ENCODE measurements at regions not wholly inside any gene's neighbourhood (a gene's known extent, or its start where the extent isn't known, plus 50 kb on each side); places are given as distances from the start of the nearest gene placed in this dataset.
"Not testable (repeated sequence)": the region's sequence is repeated elsewhere in the genome, so short reads cannot be mapped to it uniquely, and the experiment has no call there.

DNA sequence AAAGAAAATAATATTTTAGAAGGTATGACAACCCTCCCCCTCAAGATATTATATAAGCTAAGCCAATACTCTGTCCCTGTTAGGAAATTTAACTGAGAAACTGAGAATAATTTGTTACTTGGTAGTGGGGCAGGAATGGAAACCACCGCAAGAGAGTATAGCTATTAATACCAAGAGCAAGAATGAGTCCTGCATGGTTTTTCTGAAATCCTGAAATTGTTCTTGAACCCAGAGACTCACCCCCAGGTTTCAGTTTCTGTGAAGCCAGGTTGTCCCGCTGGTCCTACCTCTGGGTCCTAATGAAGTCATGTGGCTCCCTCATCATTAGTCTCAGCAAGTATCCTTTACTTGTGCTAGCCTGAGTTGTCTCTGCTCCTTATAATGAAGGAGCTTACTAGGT, 671.0 kb upstream of the ACVR2A start:
- DNase-seq: no peak

DNA sequence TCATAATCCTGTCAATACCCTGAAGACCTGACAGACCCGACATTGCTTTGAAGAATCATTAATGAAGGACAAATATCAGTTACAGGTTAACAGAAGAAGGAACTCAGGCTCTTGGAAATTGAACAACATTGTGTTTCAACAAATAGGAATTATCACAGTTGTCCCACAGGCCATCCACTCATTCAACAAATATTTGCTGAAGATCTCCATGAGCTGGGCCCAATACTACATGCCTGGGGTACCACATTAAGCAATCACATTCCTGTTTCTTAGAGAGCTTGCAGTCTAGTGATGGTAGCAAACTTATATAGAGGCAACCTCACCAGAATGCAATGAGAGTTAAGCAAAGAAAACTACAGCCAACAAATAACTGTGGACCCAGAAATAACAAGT, 671.6 kb upstream of the ACVR2A start:
- no peak for DNase-seq

DNA sequence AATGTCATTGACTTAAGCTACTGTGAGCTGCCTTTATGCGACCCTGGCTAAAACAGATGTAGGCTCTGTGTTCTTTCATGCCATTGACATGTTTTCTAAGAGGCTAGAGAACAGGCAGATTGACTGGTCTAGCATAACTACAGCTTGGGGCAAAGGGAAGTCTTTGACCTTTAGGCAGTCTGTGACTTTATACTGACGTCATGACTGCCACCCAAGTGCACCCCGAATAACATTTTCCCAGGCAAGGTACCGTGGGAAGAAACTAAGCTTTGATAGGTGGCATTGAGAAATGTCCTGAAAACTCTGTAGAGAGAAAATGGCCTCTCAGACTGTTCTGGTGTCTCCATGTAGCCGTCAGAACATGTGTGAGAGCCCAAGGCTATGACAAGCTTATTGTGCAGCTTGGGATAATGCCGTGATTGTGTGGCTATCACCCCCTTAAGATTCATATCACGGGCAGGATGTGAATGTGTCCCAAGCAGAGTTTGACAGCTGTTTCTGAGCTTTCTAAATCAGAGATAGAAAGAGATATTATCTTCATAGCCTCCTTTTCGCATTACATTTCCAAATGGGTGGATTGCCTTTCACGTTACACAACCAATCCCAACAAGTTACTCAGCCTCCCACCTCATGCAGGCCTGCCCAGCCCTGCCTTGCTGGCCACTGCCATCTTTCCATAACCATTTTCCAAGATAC, 672.2 kb upstream of the ACVR2A start:
- DNase-seq: no peak

DNA sequence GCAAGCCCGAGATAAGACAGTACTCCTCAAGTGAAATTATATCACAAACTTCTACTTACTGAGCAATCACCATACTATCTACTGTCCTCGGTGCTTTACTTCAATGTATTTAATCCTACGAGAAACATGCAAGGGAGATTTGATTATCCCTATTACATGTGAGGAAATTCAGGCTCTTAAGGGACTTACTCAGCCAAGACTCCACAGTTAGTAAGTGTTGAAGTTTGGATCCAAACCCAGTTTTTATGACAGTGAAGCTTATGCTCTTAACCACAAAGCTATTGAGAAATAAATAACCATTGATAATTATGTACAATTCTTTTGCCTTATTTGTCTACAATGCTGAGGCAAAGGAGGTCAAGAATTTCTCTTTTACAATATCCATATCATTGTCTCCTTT, 672.9 kb upstream of the ACVR2A start:
- DNase-seq: no peak

DNA sequence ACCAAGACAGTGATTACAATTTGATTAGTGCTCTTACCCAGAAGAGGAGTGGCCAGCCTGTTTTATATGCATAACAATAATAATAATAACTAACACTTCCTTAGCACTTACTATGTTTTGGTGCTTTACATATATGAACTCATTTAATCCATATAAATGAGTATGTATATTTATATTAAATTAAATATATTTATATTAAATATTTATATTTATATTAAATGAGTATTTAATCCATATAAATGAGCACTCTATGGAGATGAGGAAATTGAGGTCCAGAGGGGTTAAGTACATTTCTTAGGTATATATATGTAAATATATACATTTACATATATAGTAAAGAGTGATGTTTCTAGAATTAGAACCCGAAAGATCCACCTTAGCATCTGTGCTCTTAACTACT, 673.9 kb upstream of the ACVR2A start:
- DNase-seq: no peak

DNA sequence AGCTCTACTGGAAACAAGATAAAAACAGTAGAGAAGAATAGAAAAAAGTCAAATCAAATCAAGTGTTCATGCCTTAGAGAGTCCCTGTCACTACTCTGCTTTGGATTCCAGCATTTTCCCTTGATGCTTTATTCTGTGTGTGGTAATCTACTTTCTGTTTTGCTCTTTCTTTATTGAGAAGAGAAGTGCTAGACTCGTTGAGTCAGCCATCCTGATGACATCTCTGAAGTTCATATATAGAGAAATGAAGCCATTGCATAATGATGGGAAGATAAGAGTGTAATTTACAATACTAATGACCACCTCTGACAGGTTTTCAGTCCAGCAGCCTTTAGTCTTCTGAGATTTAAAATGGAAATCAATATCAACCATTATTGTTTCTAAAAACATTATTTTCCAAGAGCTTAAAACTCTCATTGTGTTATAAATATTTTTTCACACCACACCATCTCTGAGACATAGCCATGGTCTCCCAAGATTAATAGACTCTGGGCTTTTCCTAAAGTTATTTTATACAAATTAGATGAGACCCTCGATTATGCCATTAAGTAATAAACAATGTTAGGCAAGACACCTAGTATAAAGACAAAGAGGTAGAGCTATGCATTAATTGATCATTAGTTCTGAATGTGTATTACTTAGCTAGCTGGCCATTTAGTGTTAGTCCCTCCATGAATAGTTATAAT, 679.0 kb upstream of the ACVR2A start:
- DNase-seq: no peak

DNA sequence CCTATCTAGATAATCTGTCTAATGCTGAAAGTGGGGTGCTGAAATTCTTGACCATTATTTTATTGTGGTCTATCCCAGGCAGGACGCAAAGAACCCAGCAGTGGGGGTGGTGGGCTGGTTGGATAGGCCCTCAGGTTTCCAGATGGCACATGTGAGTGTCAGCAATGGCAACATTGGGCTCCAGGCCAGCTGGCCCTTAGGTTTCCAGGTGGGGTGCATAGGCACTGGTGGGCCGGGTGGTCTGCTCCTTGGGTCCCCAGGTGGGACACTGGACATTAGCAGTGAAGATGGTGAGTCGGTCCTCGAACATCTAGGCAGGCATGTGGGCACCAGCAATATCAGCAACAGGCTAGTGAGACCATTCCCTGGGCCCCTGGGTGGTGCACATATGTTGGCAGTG, 680.3 kb upstream of the ACVR2A start:
- no peak for DNase-seq

DNA sequence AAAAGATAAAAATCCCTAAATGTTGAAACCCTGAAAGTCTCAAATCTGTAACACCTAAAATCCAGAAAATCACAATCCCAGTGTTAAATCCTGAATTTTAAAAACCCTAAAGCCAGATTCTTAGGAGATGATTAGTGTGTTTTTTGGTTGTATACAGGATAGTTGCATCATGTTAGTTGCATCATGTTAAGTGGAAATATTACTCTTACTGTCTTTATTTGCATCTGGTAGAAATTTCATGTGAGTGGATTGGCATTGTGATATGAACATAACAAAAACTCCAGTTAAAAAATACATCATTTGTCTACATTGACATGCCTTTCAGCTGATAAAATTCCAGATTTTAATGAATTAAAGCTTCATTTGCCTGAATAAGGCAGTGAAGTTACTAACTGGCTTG, 683.1 kb upstream of the ACVR2A start:
- no peak for DNase-seq

DNA sequence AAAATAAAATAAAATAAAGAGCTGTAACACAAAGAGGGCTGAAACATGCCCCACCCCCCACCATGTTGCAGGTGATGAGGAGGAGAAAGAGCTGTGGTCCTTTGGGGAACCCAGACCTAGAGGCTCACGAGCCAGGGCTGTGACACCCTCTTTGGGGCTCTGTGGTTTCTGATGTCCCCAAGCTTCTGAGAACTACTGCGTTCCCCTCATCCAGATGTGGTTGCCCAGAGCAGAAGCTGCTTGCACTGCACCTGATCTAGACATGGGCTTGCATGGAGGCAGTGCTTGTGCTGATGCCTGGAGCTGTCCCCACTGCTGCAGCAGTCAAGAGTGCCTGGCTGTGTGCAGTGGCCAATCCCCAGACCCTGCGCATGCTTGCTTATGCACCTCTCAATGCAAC, 687.9 kb upstream of the ACVR2A start:
- DNase-seq: no peak

DNA sequence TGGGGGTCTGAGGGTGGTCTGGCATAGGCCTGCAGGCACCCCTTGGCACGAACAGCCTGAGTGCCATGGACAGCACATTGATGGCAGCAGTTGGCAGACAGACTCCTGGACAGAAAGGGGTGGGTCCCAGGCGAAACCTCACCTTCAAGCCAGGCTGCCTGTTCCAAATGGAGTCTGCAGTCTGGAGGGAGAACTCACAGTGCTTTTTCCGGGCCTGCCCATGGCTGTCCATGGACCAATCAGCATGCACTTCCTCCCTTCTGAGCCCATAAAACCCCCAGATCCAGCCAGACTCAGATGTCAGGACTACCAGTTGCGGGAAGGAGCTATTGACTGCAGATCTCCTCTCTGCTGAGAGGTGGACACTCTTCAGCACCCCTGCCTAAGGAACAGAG, 694.6 kb upstream of the ACVR2A start:
- DNase-seq: no peak

DNA sequence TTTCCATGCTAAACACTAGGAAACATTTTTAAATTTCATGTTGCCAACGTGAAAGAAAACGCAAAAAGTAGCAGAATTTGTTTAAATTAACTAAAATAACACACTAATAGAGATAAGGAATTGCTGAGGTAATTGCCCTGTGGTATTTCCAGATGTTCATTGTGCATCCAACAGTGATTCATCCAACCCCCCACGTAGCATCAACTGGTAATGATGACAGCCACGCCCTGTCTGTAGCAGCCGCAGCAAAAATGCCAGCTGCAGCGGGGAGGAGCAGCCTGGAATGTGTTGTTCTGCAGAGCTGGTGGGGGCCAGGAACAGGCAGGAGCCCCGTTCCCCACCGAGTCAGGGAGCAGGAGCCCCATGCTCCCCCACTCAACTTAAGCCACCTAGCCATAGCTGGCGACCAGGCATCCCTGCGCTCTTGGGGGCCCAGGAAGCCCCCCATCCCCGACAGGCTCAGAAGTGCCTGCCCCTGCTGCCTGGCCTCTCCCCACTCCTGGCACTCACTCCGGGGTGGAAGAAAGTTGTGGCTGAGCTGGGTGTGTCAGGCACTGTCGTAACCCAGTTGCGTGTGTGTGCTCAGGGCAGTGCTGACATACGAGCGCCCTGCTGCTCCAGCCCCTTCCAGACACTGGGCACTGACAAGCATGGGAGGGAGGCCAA, 695.1 kb upstream of the ACVR2A start:
- DNase-seq: no peak

DNA sequence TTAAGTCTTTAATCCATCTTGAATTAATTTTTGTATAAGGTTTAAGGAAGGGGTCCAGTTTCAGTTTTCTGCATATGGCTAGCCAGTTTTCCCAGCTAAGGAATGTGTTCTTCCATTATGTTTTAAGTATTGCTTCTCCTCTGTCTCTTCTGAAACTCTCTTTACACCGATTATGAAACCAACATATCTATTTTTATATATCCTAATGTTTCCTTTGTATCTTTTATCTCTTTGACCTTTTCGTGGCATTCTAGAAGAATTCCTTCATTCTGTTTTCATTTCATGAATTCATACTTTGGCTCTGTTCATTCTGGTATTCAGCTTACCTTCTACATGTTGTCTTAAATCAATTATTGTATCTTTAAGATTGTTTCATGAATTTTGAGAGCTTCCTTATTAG, 697.0 kb upstream of the ACVR2A start:
- no peak for DNase-seq

DNA sequence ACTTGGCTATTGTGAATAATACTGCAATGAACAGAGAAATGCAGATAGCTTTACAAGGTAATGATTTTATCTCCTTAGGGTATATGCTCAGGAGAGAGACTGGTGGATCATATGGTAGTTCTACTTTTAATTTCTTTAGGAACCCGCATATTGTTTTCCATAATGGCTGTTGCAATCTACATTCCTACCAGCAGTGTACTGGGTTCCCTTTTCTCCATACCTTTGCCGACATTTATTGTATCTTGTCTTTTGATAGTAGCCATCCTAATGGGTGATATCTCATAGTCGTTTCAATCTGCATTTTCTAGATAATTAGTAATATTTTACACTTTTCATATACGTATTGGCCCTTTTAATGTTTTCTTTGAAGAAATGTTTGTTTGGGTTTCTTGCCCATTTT, 702.9 kb upstream of the ACVR2A start:
- DNase-seq: no peak

DNA sequence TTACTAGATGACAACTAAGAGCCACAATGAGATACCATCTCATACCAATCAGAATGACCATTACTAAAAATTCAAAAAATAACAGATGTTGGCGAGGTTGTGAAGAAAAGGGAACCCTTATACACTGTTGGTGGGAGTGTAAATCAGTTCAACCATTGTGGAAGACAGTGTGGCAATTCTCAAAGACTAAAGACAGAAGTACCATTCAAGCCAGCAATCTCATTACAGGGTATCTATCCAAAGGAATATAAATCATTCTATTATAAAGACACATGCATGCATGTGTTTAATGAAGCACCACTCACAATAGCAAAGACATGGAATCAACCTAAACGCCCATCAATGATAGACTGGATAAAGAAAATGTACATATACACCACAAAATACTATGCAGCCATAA, 705.1 kb upstream of the ACVR2A start:
- DNase-seq: not testable (repeated sequence)

DNA sequence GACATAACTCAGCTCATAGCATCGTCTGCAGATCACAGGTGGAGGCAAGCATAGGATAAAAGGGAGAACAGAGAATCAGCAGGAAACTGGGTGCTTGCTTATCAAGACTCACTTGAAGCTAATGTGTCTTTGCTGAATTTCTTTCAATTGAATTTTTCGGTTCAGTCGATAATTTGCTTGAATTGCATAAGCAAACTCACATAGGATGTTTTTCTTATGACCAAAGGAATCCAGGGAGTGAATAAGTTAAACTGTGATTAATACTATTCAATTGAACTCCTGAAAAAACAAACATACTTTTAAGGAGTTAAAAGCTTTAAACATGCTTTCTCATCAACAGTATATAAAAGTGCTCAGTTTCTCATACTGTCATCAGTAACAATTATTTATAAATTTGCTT, 707.1 kb upstream of the ACVR2A start:
- no peak for DNase-seq

DNA sequence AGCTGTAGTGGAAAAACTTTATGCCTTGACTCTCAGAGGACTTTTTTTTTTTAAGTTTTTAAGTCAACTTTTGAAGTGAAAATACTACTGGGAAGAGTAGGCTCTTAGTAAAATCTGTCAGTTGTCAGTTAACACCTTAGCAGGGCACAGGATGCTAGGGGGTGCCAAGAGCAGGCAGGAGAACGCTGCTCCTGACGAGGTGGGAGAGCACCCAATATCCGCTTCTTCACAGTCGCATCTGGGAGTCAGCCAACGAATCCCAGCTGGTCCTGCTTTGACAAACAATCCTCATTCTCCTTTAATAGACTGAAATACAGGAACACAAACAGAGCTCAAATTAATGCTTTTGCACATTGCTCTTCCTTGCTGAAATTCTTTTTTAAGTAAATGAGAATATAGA, 709.5 kb upstream of the ACVR2A start:
- no peak for DNase-seq

DNA sequence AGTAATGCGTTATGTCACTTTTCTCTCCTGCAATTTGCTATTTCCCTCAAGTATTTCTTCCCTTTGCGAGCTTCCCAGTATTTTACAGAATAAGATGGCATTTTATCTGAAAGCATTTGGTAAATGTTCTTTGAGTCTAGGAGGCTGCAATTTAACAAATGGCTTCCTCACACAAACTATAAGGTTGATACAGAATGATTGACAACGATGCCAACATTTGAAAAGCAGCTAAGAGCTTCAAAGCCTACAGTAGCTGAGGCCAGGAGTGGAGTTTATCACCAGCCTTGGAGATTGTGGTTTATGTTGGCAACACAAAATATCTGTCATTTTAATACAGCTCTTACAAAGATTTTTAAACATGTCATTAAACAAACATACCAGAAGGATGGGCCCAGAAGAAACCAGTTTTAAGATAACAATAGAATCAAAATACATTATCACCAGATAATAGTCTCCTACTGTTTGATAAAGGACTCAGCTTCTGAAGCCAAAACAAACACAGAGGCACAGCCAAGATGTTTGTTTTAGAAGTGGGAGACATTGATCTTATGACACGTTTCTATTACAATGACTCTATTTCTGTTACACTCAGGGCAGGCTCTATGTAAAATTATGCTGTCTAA, 711.4 kb upstream of the ACVR2A start:
- no peak for DNase-seq

DNA sequence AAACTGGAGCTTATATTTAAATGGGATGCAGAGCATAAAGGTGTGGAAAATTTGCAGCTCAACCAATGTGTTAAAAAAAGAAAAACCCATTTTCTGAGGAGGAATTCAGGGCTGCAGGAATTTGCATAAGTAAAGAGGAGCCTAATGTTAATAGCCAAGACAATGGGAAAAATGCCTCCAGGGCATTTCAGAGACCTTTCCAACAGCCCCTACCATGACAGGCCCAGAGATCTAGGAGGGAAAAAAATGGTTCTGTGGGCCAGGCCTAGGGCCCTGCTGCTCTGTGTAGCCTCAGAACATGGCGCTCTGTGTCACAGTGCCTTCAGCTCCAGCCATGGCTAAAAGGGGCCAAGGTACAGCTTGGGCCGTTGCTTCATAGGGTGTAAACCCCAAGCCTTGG, 719.7 kb upstream of the ACVR2A start:
- no peak for DNase-seq

DNA sequence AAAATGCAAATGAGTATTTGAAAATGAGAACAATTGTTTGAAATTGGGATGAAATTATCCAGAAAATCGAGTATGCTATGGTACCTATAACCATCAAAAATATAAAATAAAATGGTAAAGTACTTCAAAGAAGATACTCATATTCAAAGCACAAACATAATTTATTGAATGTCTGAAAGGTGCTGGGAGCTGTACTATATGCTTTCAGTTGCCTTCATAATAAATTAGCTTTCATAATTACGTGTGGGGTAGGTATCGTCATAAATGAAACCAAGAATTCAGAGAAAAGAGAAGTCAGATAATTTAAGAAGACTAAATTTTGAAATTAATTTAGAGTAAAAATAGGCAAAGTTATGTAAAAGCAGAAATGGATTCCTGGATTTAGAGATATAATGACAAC, 721.9 kb upstream of the ACVR2A start:
- no peak for DNase-seq

DNA sequence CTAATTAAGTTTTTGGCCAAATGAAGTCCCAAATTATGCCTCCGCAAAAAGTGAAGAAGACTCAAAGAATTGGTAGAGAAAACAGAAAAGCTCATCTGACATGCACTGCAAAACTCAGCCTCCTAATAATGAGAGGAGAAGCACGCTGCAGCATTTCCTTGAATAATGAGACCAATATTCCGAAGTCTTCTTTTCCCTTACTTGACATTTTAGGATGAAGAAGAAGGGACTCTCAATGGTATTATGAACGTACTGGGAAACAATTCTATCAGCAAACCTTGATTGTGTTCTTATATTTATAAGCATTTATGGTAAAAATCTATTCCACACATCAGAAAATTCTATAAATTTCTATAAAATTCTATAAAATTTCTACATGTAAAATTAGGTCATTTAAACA, 733.9 kb upstream of the ACVR2A start:
- DNase-seq: no peak

DNA sequence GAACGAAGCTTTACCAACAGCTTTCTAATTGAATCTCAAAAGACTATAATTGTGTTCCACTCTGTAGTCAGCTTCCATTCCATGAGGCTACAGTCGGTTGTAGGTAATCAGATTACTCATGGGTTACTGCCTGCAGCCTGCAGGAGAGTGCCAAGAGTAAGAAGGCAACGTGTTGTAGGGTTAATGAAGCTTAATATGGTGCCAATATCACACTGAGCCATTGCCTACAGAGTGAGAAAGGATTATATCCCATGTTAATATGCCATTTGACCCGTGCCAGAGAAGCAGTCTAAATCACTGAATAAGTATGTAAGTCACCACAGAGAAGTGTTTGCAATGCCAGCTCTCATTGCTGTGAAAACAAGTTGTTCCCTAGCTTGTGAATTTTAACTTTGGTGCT, 734.5 kb upstream of the ACVR2A start:
- DNase-seq: no peak

DNA sequence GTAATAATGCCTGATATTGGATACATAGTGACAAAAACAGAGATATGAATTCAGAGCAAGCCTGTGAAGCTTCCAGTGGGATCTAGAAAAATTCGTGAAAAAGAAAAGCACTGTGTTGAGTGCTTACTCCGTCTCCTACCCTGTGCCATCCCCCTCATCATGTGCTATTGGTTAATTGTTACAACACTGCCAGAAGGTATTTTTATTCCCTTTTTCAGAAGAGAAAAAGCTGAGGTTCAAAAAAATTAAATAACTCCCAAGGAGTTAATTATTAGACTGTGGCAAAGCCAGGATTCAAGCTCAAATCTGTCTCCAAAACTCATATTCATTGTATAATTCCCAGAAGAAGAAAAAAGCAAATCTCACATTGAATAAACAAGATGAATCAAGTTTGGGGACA, 735.5 kb upstream of the ACVR2A start:
- DNase-seq: no peak

DNA sequence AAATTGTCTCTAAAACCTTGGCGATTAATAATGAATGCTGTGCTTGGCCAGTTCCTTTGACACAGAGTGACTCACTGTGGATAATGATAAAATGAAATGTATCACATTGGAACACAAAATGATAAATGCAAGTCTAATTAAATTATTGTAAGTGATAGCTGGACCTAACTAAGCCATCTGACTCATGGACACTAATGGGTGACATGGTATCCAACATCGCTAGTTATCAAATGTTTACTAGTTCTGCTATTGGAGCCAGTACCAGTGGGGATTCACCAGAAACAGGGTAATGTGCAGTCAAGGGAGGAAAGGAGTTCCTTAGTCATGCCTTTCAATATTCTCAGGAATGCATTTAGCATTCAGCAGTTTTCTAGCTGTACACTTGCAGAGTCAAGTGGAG, 736.3 kb upstream of the ACVR2A start:
- no peak for DNase-seq

All from femur (tissue), 1 donor.